H1 (cell line): ENCODE measurements at regions not wholly inside any gene's neighbourhood (a gene's known extent, or its start where the extent isn't known, plus 50 kb on each side); places are given as distances from the start of the nearest gene placed in this dataset.
A peak's percentile ranks its signal among the peaks of the same experiment; 100 is the strongest.

Source experiments
- CTCF ChIA-PET: fragments of 300-600 bp; sonication (Branson Sonifier 250); formaldehyde crosslinking; loops from one replicate; lab custom pipeline; 2021; ENCODE audit not compliant: partially characterized antibody; lab: Charles Lee
- POLR2A ChIA-PET: fragments of 300-600 bp; sonication (Branson Sonifier 250); formaldehyde crosslinking; loops from one replicate; lab custom pipeline; 2021; ENCODE audit warnings: inconsistent platforms; ENCODE audit not compliant: partially characterized antibody; lab: Charles Lee
- DNase-seq, 2 experiments: peaks; one replicate each; pipeline versions ENCODE4 v3.0.0 to v3.0.0-alpha.2; 2010 to 2022; ENCODE audit warnings: low spot score in 2 of 2, low read depth in 1 of 2, mixed read lengths in 1 of 2
- FAIRE-seq: peaks from 2 replicates; lab custom pipeline; 2011; peaks lifted over from hg19 to GRCh38; lab: Jason Lieb, UNC
- H2AFZ ChIP-seq: 2 replicates; pipeline ENCODE4 v1.8.1; 2012; ENCODE audit warnings: low read length, inconsistent platforms
- H2AK5ac ChIP-seq: 2 replicates; pipeline ENCODE4 v1.6.1; 2013; ENCODE audit warnings: low read depth, low read length
- H2BK120ac ChIP-seq: replicated peaks from 2 replicates; pipeline ENCODE3; 2013; ENCODE audit warnings: low read depth, low read length, inconsistent platforms
- H2BK12ac ChIP-seq: 2 replicates; pipeline ENCODE4 v1.6.1; 2013; ENCODE audit warnings: low read depth, low read length
- H2BK15ac ChIP-seq: 2 replicates; pipeline ENCODE4 v1.6.1; 2013; ENCODE audit warnings: low read length
- H2BK20ac ChIP-seq: 2 replicates; pipeline ENCODE4 v1.6.1; 2013; ENCODE audit warnings: low read length
- H2BK5ac ChIP-seq: 2 replicates; pipeline ENCODE4 v1.6.1; 2013; ENCODE audit warnings: low read depth, low read length
- H3K14ac ChIP-seq: 2 replicates; pipeline ENCODE4 v1.6.1; 2013; ENCODE audit warnings: inconsistent platforms; ENCODE audit not compliant: insufficient read length
- H3K18ac ChIP-seq: 2 replicates; pipeline ENCODE4 v1.6.1; 2013; ENCODE audit warnings: low read length; ENCODE audit errors: extremely low read depth
- H3K23ac ChIP-seq: 2 replicates; pipeline ENCODE4 v1.6.1; 2013; ENCODE audit warnings: inconsistent platforms; ENCODE audit not compliant: insufficient read length
- H3K23me2 ChIP-seq: 2 replicates; pipeline ENCODE4 v1.6.1; 2013; ENCODE audit warnings: low read depth, low read length
- H3K27ac ChIP-seq: 2 replicates; pipeline ENCODE4 v1.6.1; 2011; ENCODE audit warnings: low read depth, low read length, inconsistent platforms
- H3K27me3 ChIP-seq, 4 experiments: replicated peaks in 1 of 4; 1 replicate in 1 of 4; 2 replicates in 3 of 4; pipeline versions ENCODE4 v1.6.1 to v1.8.1; 2011 to 2013; ENCODE audit warnings: low read length in 3 of 4, mild to moderate bottlenecking in 3 of 4, inconsistent platforms in 2 of 4, mixed read lengths in 2 of 4, moderate library complexity in 1 of 4; ENCODE audit not compliant: control insufficient read depth in 3 of 4, insufficient read depth in 3 of 4; ENCODE audit errors: extremely low read depth in 1 of 4
- H3K36me3 ChIP-seq, 4 experiments: 2 replicates each; pipeline versions ENCODE4 v1.6.1 to v1.8.1; 2011 to 2013; ENCODE audit warnings: mild to moderate bottlenecking in 4 of 4, low read length in 3 of 4, moderate library complexity in 2 of 4, control low read depth in 1 of 4, inconsistent platforms in 1 of 4; ENCODE audit not compliant: insufficient read depth in 4 of 4, control insufficient read depth in 2 of 4
- H3K4ac ChIP-seq: replicated peaks from 2 replicates; pipeline ENCODE3; 2013; ENCODE audit warnings: low read length, low read depth, mixed read lengths, inconsistent platforms; ENCODE audit not compliant: insufficient read length
- H3K4me1 ChIP-seq, 4 experiments: replicated peaks in 1 of 4; 1 replicate in 1 of 4; 2 replicates in 3 of 4; pipeline versions ENCODE4 v1.6.1 to v1.8.1; 2011 to 2013; ENCODE audit warnings: low read length in 3 of 4, inconsistent platforms in 2 of 4, mixed read lengths in 1 of 4; ENCODE audit not compliant: insufficient read depth in 4 of 4, control insufficient read depth in 3 of 4
- H3K4me2 ChIP-seq, 2 experiments: 2 replicates each; pipeline versions ENCODE4 v1.6.1 to v1.8.1; 2011 to 2013; ENCODE audit warnings: low read depth in 2 of 2, low read length in 2 of 2, control low read depth in 1 of 2, inconsistent platforms in 1 of 2, mild to moderate bottlenecking in 1 of 2; ENCODE audit not compliant: insufficient read depth in 1 of 2
- H3K4me3 ChIP-seq, 4 experiments: fragments of 200-600, 300-600 bp in 1 of 4; sonication (generic), shearing (Covaris generic), sonication (Bioruptor Twin) in 1 of 4; 2 replicates each; pipeline versions ENCODE4 v1.5.1 to v1.8.1; 2011 to 2016; ENCODE audit warnings: low read length in 4 of 4, low read depth in 3 of 4, control low read depth in 2 of 4, inconsistent platforms in 2 of 4, mild to moderate bottlenecking in 2 of 4, mixed read lengths in 1 of 4, moderate library complexity in 1 of 4; ENCODE audit not compliant: insufficient read depth in 2 of 4; ENCODE audit errors: extremely low read depth in 1 of 4
- H3K56ac ChIP-seq: replicated peaks from 2 replicates; pipeline ENCODE3; 2013; ENCODE audit warnings: low read depth, mild to moderate bottlenecking, mixed read lengths, low read length, inconsistent platforms; ENCODE audit not compliant: insufficient read length
- H3K79me1 ChIP-seq: 2 replicates; pipeline ENCODE4 v1.6.1; 2013; ENCODE audit warnings: low read depth, low read length, control low read depth
- H3K79me2 ChIP-seq, 2 experiments: 2 replicates each; pipeline versions ENCODE4 v1.6.1 to v1.8.1; 2012 to 2013; ENCODE audit warnings: low read length in 2 of 2, mild to moderate bottlenecking in 2 of 2, inconsistent platforms in 1 of 2; ENCODE audit not compliant: insufficient read depth in 2 of 2, control insufficient read depth in 1 of 2
- H3K9ac ChIP-seq, 4 experiments: replicated peaks in 1 of 4; 1 replicate in 1 of 4; 2 replicates in 3 of 4; pipeline versions ENCODE4 v1.6.1 to v1.8.1; 2011 to 2013; ENCODE audit warnings: low read depth in 3 of 4, low read length in 3 of 4, control low read depth in 2 of 4, mild to moderate bottlenecking in 2 of 4, moderate library complexity in 2 of 4, inconsistent platforms in 1 of 4; ENCODE audit errors: extremely low read depth in 1 of 4
- H3K9me3 ChIP-seq, 2 experiments: 2 replicates each; pipeline versions ENCODE4 v1.6.1 to v1.8.1; 2012 to 2013; ENCODE audit warnings: mild to moderate bottlenecking in 2 of 2, moderate library complexity in 2 of 2, control low read depth in 1 of 2, inconsistent platforms in 1 of 2, low read depth in 1 of 2, low read length in 1 of 2, mixed read lengths in 1 of 2; ENCODE audit not compliant: insufficient read depth in 2 of 2
- H4K20me1 ChIP-seq, 2 experiments: replicated peaks in 1 of 2; 2 replicates each; pipeline versions ENCODE3 to v1.8.1; 2011 to 2013; ENCODE audit warnings: inconsistent platforms in 2 of 2, low read length in 2 of 2, mild to moderate bottlenecking in 1 of 2; ENCODE audit not compliant: insufficient read depth in 2 of 2, control insufficient read depth in 1 of 2
- H4K5ac ChIP-seq: 2 replicates; pipeline ENCODE4 v1.6.1; 2013; ENCODE audit warnings: low read length, low read depth, mixed read lengths, inconsistent platforms; ENCODE audit not compliant: insufficient read length
- H4K8ac ChIP-seq: 2 replicates; pipeline ENCODE4 v1.8.0; 2013; ENCODE audit warnings: mild to moderate bottlenecking, moderate library complexity, low read length, inconsistent platforms; ENCODE audit not compliant: insufficient read depth; ENCODE audit errors: extremely low read depth
- H4K91ac ChIP-seq: replicated peaks from 2 replicates; pipeline ENCODE3; 2013; ENCODE audit warnings: low read length, mixed read lengths, inconsistent platforms; ENCODE audit not compliant: insufficient read length
- CTCF ChIP-seq, 3 experiments: IDR thresholded peaks; 1 replicate in 2 of 3; 2 replicates in 1 of 3; pipeline versions ENCODE4 v1.5.1 to v1.6.1; 2011; ENCODE audit warnings: low read length in 3 of 3, mild to moderate bottlenecking in 3 of 3, inconsistent platforms in 2 of 3, low read depth in 1 of 3, moderate library complexity in 1 of 3; ENCODE audit not compliant: insufficient read depth in 1 of 3; ENCODE audit errors: control extremely low read depth in 1 of 3
- EGR1 ChIP-seq: IDR thresholded peaks from 2 replicates; pipeline ENCODE4 v1.6.1; 2011; ENCODE audit warnings: low read depth, low read length, borderline replicate concordance
- MAFK ChIP-seq: IDR thresholded peaks from 2 replicates; pipeline ENCODE4 v1.6.1; 2012; ENCODE audit warnings: low read depth, mild to moderate bottlenecking, improper control_type of control experiment, low read length
- NRF1 ChIP-seq: IDR thresholded peaks from 2 replicates; pipeline ENCODE4 v1.6.1; 2011; ENCODE audit warnings: mild to moderate bottlenecking, low read depth, low read length, improper control_type of control experiment
- POU5F1 ChIP-seq: IDR thresholded peaks from 2 replicates; pipeline ENCODE4 v1.6.1; 2011; ENCODE audit warnings: low read depth, mild to moderate bottlenecking, low read length, moderate library complexity
- RAD21 ChIP-seq, 2 experiments: IDR thresholded peaks in 1 of 2; conservative IDR thresholded peaks in 1 of 2; 2 replicates each; pipeline ENCODE4 v1.6.1; 2011; ENCODE audit warnings: low read depth in 2 of 2, low read length in 2 of 2, improper control_type of control experiment in 1 of 2, inconsistent platforms in 1 of 2, mild to moderate bottlenecking in 1 of 2, moderate library complexity in 1 of 2
- TF ChIP-seq, protein P1 (sequence below): IDR thresholded peaks from 2 replicates; pipeline ENCODE4 v1.6.1; 2012; ENCODE audit warnings: low read length, inconsistent platforms

- FAIRE-seq (no peak), DNase-seq (no peak)
- CTCF ChIA-PET, result interaction anchor here (0.6 to 1.8 kb wide), 10 partner anchors 11 to 483 kb away, joined by 3 to 8 read pairs (median 4); no protein-coding TSS in a partner anchor
- Histone ChIP-seq H3K4me3 (no peak overlapping the region), H4K91ac (no peak overlapping the region), H2BK15ac (no peak overlapping the region), H2BK20ac (no peak overlapping the region), H3K4me1 (no peaks in the 10 kb centered on the region), H3K79me2 (no peaks in the 10 kb centered on the region), H3K9me3 (no peaks in the 10 kb centered on the region), H3K9ac (no peak overlapping the region), H3K27me3 (no peaks in the 10 kb centered on the region), H2BK12ac (no peak overlapping the region), H2BK120ac (no peak overlapping the region), H2AFZ (no peak overlapping the region), H4K8ac (no peak overlapping the region), H3K14ac (no peak overlapping the region), H4K20me1 (no peaks in the 10 kb centered on the region), H3K56ac (no peak overlapping the region), H4K5ac (no peak overlapping the region), H3K18ac (no peak overlapping the region), H3K23ac (no peak overlapping the region), H3K27ac (no peak overlapping the region), H3K4me2 (no peak overlapping the region), H2AK5ac (no peak overlapping the region), H3K36me3 (no peaks in the 10 kb centered on the region), H3K23me2 (no peaks in the 10 kb centered on the region), H2BK5ac (no peak overlapping the region), H3K4ac (no peak overlapping the region), H3K79me1 (no peaks in the 10 kb centered on the region)
- POLR2A ChIA-PET, result no interaction called here
- TF ChIP-seq POU5F1 (no peak), EGR1 (no peak), MAFK (no peak), NRF1 (no peak), RAD21 (IDR thresholded peaks at IDR 0.05 in 1 of 2, conservative IDR thresholded peaks at IDR 0.05 in 1 of 2; ENCODE audit: low read depth in 2 of 2, low read length in 2 of 2) (peak; percentile 69 to 74), CTCF (IDR thresholded peaks at IDR 0.05; ENCODE audit: control extremely low read depth in 1 of 3, insufficient read depth in 1 of 3, low read depth in 1 of 3, low read length in 3 of 3) (peak in 2 of 3 experiments; percentile 38 to 45; a peak in 3 of 4 replicates)
- TF ChIP-seq, protein P1, sequence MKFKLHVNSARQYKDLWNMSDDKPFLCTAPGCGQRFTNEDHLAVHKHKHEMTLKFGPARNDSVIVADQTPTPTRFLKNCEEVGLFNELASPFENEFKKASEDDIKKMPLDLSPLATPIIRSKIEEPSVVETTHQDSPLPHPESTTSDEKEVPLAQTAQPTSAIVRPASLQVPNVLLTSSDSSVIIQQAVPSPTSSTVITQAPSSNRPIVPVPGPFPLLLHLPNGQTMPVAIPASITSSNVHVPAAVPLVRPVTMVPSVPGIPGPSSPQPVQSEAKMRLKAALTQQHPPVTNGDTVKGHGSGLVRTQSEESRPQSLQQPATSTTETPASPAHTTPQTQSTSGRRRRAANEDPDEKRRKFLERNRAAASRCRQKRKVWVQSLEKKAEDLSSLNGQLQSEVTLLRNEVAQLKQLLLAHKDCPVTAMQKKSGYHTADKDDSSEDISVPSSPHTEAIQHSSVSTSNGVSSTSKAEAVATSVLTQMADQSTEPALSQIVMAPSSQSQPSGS, result no peak
Measured at GRCh38 chr17:69723741-69724140, 309.2 kb downstream of the MAP2K6 start.
